GM19328 (cell line): ENCODE measurements at regions not wholly inside any gene's neighbourhood (a gene's known extent, or its start where the extent isn't known, plus 50 kb on each side); places are given as distances from the start of the nearest gene placed in this dataset.
"Not testable (repeated sequence)": the region's sequence is repeated elsewhere in the genome, so short reads cannot be mapped to it uniquely, and the experiment has no call there.

ENCODE experiments used
- ATAC-seq: cut with Tn5 transposase; IDR thresholded peaks from one replicate; pipeline ENCODE4 v1.9.1; 2021; ENCODE audit warnings: mild to moderate bottlenecking, moderate library complexity; ENCODE audit not compliant: unreplicated experiment

DNA sequence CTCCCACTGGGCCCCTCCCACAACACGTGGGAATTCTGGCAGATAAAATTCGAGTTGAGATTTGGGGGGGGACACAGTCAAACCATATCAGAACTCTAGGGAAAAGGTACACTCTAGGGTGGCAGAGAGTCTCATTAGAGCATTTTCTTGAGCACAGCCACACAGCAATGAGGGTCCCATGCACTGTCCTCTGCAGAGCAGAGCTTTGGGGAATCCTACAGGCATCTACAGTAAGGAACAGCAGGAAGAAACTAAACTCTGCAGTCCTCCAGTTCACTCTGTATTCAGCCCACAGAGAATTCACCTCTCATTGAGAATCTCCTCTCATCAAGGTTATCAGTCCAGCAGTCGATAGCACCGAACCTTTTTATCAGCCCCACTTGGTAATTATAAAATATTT is 438.6 kb upstream of the NOX3 start:
- no peak for ATAC-seq

DNA sequence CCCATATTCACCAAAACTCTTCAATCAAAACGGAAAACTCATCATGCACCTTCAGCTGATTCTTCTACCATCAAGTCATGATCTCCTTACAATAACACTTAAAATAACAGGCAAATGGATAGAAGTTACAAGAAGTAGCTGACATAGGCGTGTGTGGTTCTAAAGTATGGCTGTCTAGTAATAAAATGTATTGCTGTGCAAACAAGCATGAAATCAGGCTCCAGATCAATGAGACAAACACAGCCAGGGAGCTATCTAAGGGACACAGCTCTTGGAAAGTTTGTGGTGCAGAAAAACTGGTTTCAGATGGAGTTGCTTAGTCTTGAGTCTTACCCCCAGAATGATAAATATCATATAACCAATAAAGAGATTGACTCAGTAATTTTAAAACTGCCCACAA is 434.8 kb upstream of the NOX3 start:
- no peak for ATAC-seq

DNA sequence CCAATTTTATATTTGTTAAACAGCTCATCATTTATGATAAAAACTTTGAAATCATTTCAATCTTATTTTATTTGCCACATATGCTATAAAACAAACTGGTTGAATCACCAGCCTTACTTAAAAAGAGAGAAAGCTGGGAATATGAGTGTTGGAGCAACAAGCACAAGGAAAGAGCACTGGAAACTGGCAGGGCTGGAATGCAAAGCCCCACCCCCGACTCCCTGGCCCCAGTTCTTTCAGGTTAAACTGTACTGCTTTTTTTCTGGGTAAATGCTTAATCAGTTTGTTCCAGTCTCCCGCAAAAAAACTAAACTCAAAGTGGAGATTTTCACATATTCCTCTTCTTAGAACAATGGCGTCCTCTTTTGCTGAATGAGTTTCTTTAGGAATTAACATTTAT is 433.8 kb upstream of the NOX3 start:
- no peak for ATAC-seq

DNA sequence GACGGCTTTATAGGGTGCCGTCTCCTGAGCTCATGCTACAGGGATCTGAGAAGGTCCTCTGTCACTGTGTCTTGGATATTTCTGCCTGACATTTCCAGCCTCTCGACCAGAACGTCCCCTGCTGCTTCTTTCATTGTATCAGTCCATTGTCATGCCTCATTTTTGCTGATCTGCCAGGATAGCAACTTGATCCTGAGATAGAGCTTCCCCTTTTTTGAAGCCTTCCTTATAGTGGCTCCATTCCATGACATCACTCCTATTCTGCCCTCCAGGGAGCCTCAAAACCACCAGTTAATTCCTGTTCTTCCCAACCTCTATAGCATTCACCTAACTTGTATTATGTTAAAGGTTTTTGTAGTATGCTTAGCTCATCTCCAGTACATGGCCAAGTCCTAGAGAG is 431.8 kb upstream of the NOX3 start:
- no peak for ATAC-seq

DNA sequence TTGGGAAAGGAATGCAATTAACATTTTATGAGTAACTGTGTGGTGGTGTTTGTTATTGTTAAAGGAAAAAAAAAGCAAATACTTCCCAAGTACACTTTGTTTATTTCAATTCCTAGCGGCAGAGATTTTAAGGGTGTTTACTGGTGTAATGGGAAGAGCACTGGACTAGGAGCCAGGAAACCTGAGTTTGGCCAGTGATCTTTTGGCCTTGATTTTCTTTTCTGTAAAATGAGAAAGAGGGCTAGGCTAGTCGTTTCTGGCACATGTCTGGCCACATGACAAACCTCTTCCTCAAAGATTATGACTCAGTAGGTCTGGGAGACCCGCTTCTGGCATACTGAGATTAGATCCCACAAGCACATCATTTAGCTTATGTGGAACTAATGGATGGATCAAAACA is 428.1 kb upstream of the NOX3 start:
- no peak for ATAC-seq

DNA sequence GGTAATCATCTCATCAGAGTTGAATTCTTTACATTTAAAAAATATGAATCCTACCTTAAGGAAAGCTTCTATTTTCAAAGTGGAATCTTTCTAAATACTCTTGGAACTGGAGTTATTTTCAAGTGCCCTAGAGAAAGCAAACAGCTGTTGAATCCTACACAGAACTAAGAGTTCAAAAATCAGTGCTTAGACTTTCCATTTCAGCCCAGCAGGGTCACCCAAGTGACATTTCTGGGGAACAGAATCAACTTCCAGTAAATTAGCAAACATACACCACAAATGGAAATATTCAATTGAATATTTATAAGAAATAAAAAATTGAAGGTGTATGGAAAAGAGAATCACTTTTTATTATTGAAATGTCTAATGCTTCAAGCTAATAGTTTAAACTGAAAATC is 427.7 kb upstream of the NOX3 start:
- ATAC-seq, result no peak

DNA sequence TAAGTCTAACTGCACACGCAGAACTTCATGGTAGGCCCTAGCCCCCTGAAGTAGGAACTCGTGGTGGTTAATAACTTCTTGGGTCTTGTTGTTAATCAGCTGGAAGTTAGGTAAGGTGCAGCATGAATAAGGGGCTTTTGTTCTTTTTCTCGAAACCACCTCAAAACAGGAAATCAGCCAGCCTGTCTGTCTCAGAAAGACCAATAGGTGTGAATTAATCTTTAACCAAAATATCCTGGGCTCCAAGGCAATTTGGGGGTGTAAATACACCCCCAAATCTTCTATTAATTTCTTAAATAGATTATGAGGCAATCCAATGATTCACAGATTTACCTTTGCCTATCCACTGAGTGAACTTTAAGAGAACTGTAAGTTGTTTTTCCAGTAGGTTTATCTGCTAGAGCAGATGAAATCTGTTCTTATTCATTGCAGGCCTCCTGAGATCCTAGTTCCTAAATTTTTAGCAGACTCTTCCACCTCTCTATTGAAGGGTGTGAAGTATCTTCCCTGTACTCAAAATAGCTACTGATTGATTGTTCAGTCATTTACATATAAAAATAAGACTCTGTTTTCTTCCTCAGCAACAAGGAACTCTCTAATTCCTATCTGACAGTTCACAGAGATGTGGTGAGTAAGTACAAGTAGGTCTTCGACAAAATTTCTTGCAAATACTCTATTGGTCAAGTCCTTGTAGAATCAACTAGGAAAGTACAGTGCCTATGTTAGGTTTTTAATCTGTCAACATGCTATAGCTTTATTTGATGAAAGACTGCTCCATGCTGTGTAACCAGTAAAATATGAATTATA is 427.1 kb upstream of the NOX3 start:
- ATAC-seq, result peak; percentile 51

DNA sequence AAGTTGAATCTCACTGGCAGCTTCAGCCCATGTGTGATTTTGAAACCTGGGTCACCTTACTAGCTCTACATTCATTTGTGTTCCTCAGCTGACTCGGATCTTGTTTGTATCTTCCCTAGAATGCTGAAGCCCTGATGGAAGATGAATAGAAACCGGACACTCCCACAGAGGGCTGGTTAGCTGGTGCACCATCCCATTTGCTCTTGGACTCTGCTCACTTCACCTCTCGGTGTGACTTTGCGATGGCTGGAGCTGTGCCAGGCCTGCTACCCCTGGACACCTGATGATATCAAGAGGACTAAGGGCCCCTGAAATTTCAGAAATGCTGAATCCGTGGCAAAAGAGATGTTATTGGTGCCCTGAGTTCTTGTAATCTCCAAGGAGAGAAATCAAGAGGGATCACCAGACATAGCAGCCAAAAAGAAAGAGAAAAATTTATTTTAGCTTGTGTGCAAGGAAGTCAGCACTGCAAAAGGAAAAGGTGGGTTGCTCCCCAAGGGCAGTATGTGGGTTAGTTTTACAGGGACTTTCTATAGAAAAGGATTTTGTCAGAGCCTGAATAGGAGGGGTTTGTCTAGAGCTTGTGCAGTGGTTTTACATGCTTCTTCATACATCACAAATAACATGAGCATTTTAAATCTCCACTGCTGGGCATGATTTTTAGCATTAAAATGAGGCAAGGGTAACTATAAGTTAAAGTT is 426.3 kb upstream of the NOX3 start:
- peak; percentile 21 for ATAC-seq

DNA sequence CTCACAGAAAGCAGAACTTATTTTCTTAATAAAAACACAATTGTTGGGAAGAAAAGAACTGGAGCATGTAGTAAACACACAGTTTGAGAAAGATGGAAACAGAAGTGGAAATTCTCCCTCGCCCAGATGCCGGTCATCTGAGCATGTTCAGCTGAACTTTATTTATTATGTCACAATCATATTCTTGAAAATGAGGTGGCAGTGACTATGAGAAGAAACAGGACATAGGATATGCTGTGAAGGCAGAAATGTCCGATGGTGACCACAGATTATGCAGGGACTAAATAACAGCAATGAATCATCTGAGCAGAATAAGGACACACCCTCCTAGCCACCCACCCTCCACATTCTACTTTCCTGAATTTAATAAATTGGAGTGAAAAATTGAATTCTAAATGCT is 425.3 kb upstream of the NOX3 start:
- no peak for ATAC-seq

DNA sequence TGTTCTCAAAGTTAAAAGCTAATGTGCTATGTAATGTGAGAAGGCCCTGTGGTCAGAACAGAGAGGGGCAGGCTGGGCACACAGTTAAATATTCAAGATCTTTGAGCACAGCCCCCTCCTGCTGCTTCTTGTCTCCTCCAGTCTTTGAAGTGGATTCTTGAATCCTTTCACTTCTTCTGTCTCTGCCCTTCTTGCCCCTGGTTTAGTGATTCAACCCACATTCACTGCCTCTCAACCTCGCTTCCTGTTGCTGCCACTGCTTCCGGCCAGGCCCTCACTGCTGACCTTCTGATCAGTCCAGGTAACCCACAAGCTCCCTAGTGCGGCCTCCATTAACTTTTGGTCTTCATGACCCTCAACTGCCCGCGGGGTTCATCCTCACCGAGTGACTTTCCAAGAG is 417.3 kb upstream of the NOX3 start:
- no peak for ATAC-seq

DNA sequence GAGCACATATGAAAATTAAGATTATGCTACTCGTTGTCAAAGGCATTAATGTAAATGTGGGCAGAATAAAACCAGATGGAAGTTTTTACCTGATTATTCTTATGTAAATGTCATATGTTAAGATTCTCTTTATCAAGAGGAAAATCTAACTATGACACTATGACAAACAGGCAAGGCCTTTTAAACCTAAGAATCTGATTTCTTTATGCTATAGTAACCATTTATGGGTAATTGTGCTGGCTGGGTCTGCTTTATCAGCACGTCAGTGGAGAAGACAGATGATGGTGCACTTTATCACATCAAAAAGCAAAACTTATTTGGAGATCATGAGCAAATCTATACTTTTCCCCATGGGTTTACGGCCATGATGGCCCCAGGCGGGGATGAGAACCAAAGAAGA is 412.0 kb upstream of the NOX3 start:
- no peak for ATAC-seq

DNA sequence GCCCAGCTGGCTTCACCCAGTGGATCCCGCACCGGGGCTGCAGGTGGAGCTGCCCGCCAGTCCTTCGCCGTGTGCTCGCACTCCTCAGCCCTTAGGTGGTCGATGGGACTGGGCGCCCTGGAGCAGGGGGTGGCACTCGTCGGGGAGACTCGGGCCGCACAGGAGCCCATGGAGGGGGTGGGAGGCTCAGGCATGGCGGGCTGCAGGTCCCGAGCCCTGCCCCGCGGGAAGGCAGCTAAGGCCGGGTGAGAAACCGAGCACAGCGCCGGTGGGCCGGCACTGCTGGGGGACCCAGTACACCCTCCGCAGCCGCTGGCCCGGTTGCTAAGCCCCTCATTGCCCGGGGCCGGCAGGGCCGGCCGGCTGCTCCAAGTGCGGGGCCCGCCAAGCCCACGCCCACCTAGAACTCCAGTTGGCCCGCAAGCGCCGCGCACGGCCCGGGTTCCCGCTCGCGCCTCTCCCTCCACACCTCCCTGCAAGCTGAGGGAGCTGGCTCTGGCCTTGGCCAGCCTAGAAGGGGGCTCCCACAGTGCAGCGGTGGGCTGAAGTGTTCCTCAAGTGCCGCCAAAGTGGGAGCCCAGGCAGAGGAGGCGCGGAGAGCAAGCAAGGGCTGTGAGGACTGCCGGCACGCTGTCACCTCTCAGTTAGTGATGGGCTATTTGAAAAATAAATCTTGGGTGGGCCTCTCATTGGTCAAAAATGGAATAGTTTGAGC is 411.2 kb upstream of the NOX3 start:
- ATAC-seq, result not testable (repeated sequence)

DNA sequence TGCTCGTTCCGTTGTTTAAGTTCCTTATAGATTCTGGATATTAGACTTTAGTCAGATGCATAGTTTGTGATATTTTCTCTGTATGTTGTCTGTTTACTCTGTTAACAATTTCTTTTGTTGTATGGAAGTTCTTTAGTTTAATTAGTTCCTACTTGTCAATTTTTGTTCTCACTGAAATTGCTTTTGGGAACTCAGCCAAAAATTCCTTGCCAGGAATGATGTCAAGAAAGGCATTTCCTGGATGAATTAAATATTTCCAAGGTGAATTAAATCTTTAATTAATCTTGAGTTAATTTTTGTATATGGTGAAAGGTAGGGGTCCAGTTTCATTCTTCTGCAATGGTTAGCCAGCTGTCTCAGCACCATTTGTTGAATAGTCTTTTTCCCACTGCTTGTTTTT is 406.2 kb upstream of the NOX3 start:
- ATAC-seq, result no peak

DNA sequence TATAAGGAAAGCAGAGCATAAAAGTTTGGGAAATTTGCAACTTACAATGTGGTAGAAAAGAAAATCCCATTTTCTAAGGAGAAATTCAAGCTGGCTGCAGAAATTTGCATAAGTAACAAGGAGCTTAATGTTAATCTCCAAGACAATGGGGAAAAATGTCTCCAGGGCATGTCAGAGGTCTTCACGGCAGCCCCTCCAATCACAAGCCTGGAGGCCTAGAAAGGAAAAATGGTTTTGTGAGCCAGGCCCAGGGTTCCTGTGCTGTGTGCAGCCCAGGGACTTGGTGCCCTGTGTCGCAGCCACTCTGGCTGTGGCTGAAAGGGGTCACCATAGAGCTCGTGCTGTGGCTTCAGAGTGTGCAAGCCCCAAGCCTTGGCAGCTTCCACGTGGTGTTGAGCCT is 403.3 kb upstream of the NOX3 start:
- not testable (repeated sequence) for ATAC-seq

DNA sequence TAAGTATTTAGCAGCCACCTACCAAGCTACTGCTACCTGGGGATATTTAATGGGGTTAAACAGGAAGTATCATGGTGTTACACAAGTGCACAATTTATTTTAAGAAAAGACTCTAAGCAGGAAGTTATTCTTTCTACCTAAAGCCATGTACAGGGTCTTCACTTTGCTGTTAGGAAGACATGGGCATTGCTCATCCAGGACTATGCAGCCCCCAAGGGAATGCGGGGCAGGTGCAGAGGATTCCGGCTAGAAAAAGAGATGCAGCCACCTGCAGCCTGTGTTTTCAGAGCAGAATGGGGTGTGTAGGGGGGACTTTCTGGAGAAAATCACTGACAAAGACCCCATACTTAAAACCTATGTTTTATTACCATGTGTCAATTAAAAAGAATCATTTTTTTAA is 399.1 kb upstream of the NOX3 start:
- ATAC-seq, result no peak

DNA sequence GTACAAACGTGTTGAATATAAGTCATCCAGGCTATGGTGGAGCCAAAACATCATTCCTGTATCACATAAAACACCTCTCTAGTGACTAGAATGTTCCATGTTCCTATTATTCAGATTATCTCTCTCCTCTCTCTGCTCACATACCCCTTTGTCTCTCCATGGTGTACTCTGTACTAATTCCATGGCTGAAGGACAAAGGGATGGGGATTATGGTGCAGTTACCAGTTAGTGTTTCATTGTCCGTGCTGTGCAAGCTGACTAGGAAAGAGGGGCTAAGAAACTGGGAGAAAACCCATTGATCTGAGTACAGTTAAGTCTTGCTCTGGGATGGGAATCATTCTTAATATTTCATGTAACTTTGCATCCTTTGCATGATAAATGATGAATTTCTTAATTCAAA is 397.4 kb upstream of the NOX3 start:
- ATAC-seq, result no peak

DNA sequence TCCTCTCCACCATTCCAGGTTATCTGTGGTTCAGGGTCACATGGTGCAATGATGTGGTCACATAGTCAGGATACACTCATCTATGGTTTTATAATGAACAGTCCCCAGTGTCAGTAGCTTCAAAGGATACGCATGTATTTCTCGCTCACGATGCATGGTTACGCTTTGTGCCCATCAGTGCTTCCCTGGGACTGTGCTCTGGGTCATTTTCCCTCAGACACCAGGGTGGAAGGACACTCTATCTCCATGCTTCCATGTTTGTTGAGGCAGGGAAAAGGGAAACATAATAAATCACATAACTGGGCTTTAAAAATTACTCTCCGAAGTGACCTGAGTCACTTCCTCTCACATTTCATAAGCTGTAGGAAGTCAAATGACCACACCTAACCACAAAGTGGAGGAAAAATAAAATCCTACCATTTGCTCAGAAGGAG is 394.8 kb upstream of the NOX3 start:
- no peak for ATAC-seq

DNA sequence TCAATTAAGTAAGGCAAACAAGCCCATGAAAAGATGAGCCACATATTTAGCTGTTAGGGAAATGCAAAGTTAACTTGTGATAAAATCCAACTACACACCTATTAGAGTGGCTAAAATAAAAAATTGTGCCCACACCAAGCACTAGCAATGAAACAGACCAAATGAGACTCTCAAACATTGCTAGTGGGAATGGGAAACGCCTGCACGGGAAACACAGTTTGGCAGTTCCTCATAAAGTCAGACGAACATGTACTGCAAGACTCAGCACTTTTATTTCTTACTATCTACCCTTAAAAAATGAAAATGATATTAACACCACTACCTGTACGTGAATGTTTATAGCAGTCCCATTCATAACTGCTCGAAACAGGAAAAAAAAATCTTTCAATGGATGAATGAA is 392.1 kb upstream of the NOX3 start:
- ATAC-seq, result no peak

DNA sequence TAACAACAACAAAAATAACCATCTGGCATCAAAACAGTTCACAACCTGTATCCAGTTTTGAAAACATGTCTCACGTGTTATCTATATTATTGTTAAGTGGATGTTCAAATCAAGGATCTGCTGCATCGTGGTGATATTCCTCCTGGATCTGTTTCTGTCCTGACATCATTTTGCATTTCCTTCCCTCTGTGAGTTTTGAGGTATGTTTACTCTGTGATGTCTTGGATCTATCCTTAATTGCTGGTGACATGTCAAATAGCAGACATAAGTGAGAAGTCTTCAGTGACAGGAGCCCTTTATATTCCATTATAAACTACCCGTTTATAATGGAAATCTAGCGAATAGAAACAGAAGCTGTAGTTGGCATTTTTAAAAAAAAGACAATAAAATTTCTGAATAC is 381.8 kb upstream of the NOX3 start:
- ATAC-seq, result no peak

DNA sequence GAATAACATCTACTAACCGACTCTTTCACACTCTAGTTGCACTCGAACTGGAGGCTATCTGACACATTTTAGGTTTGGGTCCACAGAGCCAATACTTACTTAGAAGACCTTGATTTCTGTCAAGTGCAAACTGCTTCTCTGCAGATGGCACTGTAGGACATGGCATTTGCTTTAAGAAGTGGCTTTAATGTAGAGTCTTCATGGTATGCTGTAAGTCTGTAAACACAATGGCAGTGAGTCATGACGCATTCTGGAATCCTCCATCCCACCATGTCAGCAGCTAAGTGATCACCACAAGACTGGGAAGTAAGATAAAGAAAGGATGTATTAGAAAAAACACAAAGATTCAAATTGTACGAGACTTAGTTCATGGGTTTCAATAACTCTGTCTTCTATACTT is 377.0 kb upstream of the NOX3 start:
- ATAC-seq, result no peak

DNA sequence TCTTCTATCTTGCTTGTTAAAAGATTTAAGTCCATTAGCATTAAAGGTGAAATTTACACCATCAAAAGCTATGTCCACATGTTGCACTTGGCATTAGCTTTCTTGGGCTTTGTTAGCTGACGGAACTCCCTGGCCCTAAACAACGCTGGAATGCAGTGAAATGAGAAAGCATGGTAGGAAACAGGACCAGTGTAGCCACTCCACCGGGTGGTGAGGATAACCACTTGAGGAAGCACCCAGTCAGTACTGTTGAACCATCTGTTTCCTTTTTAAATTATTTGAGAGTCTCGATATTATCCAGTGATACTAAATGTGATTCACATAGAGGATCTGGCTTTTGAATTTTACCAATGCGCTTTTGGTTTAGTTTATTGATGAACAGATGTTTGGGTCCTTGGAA is 374.9 kb upstream of the NOX3 start:
- ATAC-seq, result no peak

DNA sequence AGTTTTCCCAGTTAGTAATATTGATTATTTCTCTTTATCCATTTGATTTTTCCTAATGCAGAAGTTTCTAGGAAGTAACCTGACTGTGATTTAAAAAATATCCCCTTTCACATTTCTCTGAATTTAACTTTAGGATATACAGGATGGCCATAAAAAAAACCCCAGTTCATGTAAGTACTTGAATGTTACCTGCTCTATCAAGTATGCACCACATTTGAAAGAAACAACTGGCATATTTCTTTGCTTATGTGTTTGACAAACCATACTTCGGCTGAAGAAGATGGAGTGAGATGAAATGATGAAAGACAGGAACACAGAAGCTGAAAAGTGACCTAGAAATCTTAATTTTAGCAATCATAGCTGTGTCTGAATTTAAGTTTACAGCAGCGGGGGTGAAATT is 374.0 kb upstream of the NOX3 start:
- ATAC-seq, result no peak
